ENCODE measurements at regions not wholly inside any gene's neighbourhood (a gene's known extent, or its start where the extent isn't known, plus 50 kb on each side); places are given as distances from the start of the nearest gene placed in this dataset.

GRCh38 chr7:25368599-25369201, 140.4 kb upstream of the NPVF start:
- no peak overlapping the region for H3K4me3 ChIP-seq (replicated peaks; ENCODE audit: low read depth, low read length)
- no peak for DNase-seq (ENCODE audit: low read depth)
- no peak for TF ChIP-seq CTCF (IDR thresholded peaks at IDR 0.05; ENCODE audit: low read length, missing control alignments)

GRCh38 chr7:25369786-25370185, 141.5 kb upstream of the NPVF start:
- TF ChIP-seq CTCF (IDR thresholded peaks at IDR 0.05; ENCODE audit: low read length, missing control alignments), result no peak
- no peak overlapping the region for H3K4me3 ChIP-seq (replicated peaks; ENCODE audit: low read depth, low read length)
- no peak for DNase-seq (ENCODE audit: low read depth)

GRCh38 chr7:25371972-25372371, 143.7 kb upstream of the NPVF start:
- H3K4me3 ChIP-seq (replicated peaks; ENCODE audit: low read depth, low read length), result no peak overlapping the region
- no peak for DNase-seq (ENCODE audit: low read depth)
- no peak for TF ChIP-seq CTCF (IDR thresholded peaks at IDR 0.05; ENCODE audit: low read length, missing control alignments)

- no peak for DNase-seq (ENCODE audit: low read depth)
- H3K4me3 ChIP-seq (replicated peaks; ENCODE audit: low read depth, low read length), result no peak overlapping the region
Measured at GRCh38 chr7:25375805-25376600, 147.7 kb upstream of the NPVF start.

GRCh38 chr7:25379351-25380300, 151.3 kb upstream of the NPVF start:
- H3K4me3 ChIP-seq (replicated peaks; ENCODE audit: low read depth, low read length), result no peak overlapping the region
- DNase-seq (ENCODE audit: low read depth), result no peak
- no peak for TF ChIP-seq CTCF (IDR thresholded peaks at IDR 0.05; ENCODE audit: low read length, missing control alignments)

More at GRCh38 chr7:25375805-25376600, 147.7 kb upstream of the NPVF start:
- TF ChIP-seq CTCF (IDR thresholded peaks at IDR 0.05; ENCODE audit: low read length, missing control alignments), result no peak

- no peak overlapping the region for H3K4me3 ChIP-seq (replicated peaks; ENCODE audit: low read depth, low read length)
- no peak for DNase-seq (ENCODE audit: low read depth)
- no peak for TF ChIP-seq CTCF (IDR thresholded peaks at IDR 0.05; ENCODE audit: low read length, missing control alignments)
Measured at GRCh38 chr7:25381818-25382589, 153.7 kb upstream of the NPVF start.
